ELR (cell line): ENCODE measurements at regions not wholly inside any gene's neighbourhood (a gene's known extent, or its start where the extent isn't known, plus 50 kb on each side); places are given as distances from the start of the nearest gene placed in this dataset.
A peak's percentile ranks its signal among the peaks of the same experiment; 100 is the strongest.
"Not testable (repeated sequence)": the region's sequence is repeated elsewhere in the genome, so short reads cannot be mapped to it uniquely, and the experiment has no call there.

Experiments used
- DNase-seq: peaks from one replicate; pipeline ENCODE4 v3.0.0-alpha.2; 2015; ENCODE audit warnings: low read depth

- DNase-seq, result no peak
Measured at GRCh38 chr9:85487872-85488271, 253.9 kb downstream of the AGTPBP1 start.

- DNase-seq, result no peak
Measured at GRCh38 chr9:85484235-85484634, 257.5 kb downstream of the AGTPBP1 start.

- peak; percentile 0 for DNase-seq
Measured at GRCh38 chr9:85483208-85483607, 258.5 kb downstream of the AGTPBP1 start.

- no peak for DNase-seq
Measured at GRCh38 chr9:85479305-85479704, 262.4 kb downstream of the AGTPBP1 start.

GRCh38 chr9:85478847-85479246 lies 262.9 kb downstream of the AGTPBP1 start:
- no peak for DNase-seq

GRCh38 chr9:85474896-85475295 lies 266.9 kb downstream of the AGTPBP1 start:
- DNase-seq, result not testable (repeated sequence)

GRCh38 chr9:85471791-85472190 lies 270.0 kb downstream of the AGTPBP1 start:
- no peak for DNase-seq

- no peak for DNase-seq
Measured at GRCh38 chr9:85469041-85469440, 272.7 kb downstream of the AGTPBP1 start.

- no peak for DNase-seq
Measured at GRCh38 chr9:85466834-85467233, 274.9 kb downstream of the AGTPBP1 start.

GRCh38 chr9:85458114-85458864 lies 283.5 kb downstream of the AGTPBP1 start:
- not testable (repeated sequence) for DNase-seq

- DNase-seq, result no peak
Measured at GRCh38 chr9:85453850-85454249, 287.9 kb downstream of the AGTPBP1 start.

- no peak for DNase-seq
Measured at GRCh38 chr9:85452841-85453240, 288.9 kb downstream of the AGTPBP1 start.

- DNase-seq, result no peak
Measured at GRCh38 chr9:85451680-85452079, 290.1 kb downstream of the AGTPBP1 start.

- no peak for DNase-seq
Measured at GRCh38 chr9:85445887-85446286, 295.9 kb downstream of the AGTPBP1 start.

GRCh38 chr9:85444243-85444642 lies 297.5 kb downstream of the AGTPBP1 start:
- DNase-seq, result no peak

- DNase-seq, result no peak
Measured at GRCh38 chr9:85443190-85443598, 298.6 kb downstream of the AGTPBP1 start.

- no peak for DNase-seq
Measured at GRCh38 chr9:85439791-85440190, 302.0 kb downstream of the AGTPBP1 start.

- DNase-seq, result not testable (repeated sequence)
Measured at GRCh38 chr9:85433956-85434355, 307.8 kb downstream of the AGTPBP1 start.

GRCh38 chr9:85433551-85433950 lies 308.2 kb downstream of the AGTPBP1 start:
- not testable (repeated sequence) for DNase-seq

GRCh38 chr9:85433046-85433445 lies 308.7 kb downstream of the AGTPBP1 start:
- no peak for DNase-seq

GRCh38 chr9:85432599-85432998 lies 309.2 kb downstream of the AGTPBP1 start:
- DNase-seq, result no peak

- no peak for DNase-seq
Measured at GRCh38 chr9:85431339-85432102, 310.2 kb downstream of the AGTPBP1 start.

GRCh38 chr9:85430659-85431338 lies 311.0 kb downstream of the AGTPBP1 start:
- no peak for DNase-seq
